ENCODE measurements at regions not wholly inside any gene's neighbourhood (a gene's known extent, or its start where the extent isn't known, plus 50 kb on each side); places are given as distances from the start of the nearest gene placed in this dataset.

DNA sequence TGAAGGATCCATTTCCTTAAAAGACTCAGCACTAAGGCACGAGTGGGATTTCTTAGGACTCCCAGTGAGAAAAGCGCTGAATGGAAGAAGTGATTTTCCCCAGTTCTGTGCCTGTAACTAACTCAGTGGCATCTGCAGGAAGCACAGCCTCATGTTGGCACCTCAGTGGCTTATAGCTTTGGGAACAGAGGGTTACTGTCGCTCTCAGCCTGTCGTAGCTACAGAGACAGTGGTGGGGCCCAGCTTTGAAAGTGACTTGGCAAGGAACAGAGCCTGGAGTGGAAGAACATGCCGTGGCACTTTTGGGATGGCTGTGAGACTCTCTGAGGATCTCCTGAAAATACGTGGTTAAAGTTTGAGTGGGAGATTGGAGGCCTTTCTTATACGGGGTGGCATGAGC lies 242.4 kb upstream of the MYOCD start:
- DNase-seq (ENCODE audit: low read depth in 4 of 4, low spot score in 3 of 4), result no peak

DNA sequence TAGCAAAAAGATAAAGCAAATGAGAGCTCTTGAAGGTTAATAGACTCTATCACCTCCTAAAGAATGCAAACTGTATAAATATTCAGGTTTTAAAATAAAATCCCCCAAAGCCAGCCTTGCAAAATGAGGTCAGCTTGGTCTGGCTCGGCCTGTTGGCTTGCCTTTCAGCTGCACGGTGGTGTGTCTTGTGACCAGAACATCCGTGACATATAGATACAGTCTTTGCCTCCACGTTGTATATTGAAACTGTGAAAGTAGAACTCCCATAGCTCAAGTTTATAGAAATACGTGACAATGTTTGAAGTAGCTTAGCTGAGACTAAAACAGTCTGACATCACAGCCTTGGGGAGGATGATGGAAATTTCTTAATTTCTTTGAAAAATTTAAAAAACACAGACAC lies 236.6 kb upstream of the MYOCD start:
- DNase-seq (ENCODE audit: low read depth in 4 of 4, low spot score in 3 of 4), result no peak

DNA sequence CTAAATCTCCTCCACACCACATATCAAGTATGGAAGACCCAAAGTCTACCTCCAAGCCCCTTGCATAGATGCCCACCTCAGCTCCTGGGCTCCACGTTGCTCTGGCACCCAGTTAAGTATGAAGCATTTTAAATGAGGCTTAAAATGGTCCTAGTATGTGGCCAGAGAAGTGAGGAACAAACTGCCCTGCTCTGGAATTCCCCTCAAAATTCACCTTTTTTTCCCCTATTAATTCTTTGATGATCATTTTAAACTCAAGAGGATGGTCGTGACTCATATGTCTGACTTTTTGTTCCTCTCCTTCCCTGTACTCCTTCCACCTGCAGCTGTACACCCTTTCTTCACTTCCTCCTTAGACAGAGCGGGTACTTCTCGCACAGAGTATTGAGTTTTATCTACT lies 234.5 kb upstream of the MYOCD start:
- no peak for DNase-seq (ENCODE audit: low read depth in 4 of 4, low spot score in 3 of 4)

DNA sequence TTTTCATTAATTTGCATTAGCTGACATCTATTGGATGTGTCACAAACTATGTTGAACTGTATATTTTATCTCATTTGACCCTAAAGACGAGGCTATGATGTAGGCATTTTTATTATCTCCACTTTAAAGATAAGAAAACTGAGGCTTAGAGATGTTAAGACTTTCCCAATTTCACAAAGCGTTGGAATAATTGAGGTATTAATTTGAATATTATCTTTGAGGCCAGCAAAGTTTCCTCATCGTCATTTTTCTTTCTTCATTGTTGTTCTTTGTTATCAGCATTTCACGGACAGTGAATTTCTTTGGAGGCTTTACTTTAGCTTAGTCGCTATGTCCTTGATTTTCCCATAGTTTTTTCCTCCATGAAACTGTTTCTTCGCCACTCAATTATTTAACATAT lies 227.5 kb upstream of the MYOCD start:
- no peak for DNase-seq (ENCODE audit: low read depth in 4 of 4, low spot score in 3 of 4)

DNA sequence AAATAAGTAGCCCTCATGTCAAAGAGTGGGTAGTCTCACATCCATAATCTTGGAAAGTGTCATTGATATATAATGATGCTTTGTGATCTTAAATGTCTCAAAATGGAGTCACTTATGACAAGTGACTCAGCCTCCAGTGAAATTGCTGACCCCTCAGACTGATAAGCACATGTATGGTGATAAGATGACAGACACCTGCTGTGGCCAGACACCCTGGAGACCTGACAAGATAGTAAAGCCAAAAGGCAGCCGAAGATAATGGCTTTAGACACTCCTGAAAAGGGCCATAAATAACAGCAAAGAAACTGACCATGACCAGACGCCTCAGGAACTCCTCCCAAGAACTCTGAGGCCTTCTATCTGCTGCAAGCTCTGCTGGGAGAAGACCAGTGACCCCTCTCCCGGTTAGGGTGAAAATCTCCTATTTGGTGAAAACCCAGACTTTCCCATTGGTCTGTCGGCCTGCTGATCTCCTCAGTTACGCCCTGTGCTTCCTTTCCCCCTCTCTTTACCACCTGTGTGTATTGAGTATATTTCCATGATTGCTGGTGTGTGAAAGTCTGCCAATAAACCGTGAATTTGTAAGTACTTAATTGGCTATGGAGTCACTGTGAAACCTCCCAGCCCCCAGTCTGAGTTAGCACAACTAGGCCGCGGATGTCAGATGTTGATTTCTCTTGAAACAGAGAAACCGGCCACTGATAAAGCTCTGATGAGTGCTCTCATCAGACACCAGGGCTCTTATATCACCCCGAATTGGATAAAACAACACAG lies 226.7 kb upstream of the MYOCD start:
- DNase-seq (ENCODE audit: low read depth in 4 of 4, low spot score in 3 of 4), result no peak

DNA sequence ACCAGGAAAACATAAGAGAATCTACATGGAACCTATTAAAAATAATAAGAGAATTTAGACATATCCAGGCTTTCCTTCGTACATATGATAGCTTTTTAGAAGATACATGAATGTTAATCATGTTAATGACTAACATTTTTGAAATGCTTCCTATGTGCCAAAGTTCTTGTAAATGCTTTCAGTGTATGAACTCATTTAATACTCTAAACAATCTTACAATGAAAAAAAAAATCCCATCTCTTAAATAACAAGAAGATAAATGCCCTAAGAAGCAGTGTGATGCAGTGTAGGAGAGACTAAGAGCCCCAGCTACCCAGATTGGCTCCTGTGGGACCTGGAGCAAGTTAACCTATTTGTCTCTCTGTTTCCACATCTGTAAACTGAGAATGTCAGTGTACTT lies 220.4 kb upstream of the MYOCD start:
- no peak for DNase-seq (ENCODE audit: low read depth in 4 of 4, low spot score in 3 of 4)

DNA sequence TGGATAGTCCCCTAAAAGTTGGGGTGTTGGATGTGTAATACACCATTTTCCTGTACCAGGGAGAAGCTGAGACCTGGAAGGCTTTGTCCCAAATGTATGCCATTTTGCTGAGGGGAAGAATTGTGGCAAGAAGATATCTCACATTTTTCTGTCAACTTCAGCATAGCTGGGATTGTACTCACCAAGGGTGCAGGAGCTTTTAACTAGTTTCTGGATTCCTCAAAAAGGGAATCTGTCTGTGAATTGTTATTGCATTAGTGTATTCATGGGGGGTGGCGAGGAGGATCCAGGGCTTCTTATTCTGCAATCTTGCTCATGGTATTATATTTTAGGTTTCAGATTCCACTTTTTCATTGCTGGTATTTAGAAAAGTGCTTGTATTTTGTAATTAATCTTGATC lies 208.2 kb upstream of the MYOCD start:
- no peak for DNase-seq (ENCODE audit: low read depth in 4 of 4, low spot score in 3 of 4)

DNA sequence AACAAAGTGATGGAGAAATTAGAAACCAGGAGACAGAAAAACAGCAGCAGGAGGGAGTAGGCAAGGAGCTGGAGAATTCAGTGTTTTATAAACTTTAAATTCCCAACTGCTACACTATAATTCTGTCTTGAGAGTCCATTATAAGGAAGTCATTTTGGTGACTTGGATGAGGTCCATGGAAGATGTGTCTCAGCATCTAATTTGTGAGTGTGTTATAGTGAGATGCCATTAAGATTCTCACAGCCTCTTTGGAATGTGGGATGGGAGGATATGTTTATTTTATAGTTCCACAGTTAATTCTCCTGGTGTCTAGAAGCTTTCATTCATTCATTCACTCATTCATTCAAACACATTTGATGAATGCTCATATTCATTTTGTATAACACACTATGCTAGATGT lies 206.0 kb upstream of the MYOCD start:
- DNase-seq (ENCODE audit: low read depth in 4 of 4, low spot score in 3 of 4), result no peak

- no peak for DNase-seq (ENCODE audit: low read depth in 4 of 4, low spot score in 3 of 4)
These were observed 202.6 kb upstream of the MYOCD start for GRCh38 chr17:12463102-12463501.

DNA sequence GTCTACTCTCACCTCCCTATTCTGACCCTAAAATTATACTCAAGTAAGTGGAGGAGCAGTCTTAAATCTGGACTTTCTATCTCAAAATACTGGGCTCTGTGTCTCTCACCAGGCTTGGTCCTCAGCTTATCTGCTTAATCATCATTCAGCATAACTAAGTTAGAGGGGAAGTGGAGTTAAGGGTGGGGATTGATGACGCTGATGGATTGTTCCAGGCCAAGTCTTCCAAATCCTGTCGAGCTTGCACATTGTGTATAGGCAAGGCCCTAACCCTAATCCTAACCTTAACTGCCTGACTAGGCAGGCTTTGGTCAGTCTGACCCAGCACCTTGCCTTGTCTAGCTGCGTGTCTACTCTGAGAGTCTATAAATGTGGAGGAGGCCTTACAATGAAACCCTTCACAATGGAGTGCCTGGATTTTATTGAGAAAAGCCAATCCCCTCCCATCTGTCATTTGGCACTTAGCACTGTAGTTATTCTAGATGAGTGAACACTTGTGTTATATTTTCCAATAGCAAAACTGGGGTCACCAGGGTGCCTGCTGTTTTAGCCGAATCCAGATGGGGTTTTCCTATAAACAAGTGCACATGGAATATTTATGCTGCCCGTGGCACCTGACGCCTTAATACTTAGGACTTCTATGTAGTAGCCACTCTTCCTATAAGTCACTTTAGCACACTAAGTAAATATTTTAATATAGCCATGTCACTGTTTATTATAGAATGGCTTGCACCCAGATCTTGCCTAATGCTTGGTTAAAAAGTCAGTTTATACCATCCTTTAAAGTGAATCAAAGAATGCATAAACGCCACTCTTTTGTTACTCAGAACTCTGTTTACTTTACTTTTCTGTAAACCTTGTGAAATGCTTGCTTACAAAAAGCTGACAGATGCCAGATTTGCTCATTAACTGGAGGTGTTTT lies 193.2 kb upstream of the MYOCD start:
- no peak for DNase-seq (ENCODE audit: low read depth in 4 of 4, low spot score in 3 of 4)

DNA sequence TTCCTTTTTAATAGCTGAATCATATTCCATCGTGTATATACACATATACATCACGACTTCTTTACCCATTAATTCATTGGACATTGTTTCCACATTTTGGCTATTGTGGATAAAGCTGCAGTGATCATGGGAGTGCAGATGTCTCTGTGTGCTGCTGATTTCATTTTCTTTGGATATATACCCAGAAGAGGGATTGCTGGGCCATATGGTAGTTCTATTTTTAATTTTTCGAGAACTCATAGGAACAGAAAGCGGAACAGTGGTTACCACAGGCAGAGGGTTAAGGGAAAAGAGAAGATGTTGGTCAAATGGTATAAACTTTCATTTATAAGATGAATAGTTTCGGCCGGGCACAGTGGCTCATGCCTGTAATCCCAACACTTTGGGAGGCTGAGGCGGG lies 187.4 kb upstream of the MYOCD start:
- DNase-seq (ENCODE audit: low read depth in 4 of 4, low spot score in 3 of 4), result no peak

- DNase-seq (ENCODE audit: low read depth in 4 of 4, low spot score in 3 of 4), result no peak
These were observed 180.3 kb upstream of the MYOCD start for GRCh38 chr17:12485361-12485906.

DNA sequence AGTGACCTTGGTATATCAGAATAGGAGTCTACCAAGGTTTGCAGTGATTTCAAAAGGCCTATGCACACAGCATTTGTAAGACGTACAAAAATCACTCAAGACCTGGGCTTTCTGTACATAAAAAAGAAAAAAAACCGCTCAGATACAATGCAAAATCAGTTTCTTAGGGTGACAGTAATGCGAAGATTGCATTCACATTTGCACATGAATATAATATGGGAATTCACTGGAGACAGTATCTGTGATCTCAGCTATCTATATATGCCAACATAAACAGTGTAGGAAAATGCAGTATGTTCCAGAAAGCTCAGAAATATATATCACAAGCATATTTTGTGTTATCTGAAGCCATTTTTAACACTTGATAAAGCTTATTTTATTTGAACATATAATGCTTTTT lies 176.4 kb upstream of the MYOCD start:
- no peak for DNase-seq (ENCODE audit: low read depth in 4 of 4, low spot score in 3 of 4)

- DNase-seq (ENCODE audit: low read depth in 4 of 4, low spot score in 3 of 4), result no peak
These were observed 173.2 kb upstream of the MYOCD start for GRCh38 chr17:12492450-12492849.

DNA sequence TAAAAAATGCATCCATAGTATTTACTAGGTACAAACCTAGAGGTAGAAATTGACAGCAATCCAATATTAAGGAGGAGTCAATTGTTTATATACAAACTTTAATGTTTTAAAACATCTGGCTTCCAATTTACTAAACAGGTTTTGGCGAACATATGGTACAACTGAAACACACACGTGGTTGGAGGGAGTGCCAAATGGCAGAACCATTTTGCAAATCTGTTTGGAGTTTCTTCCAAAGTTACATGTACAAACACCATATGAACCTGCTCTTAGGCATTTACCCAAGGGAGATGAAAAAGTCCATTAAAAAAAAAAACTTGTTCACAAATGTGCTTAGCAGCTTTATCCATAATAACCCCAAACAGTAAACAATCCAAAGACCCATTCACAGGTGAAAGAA lies 159.8 kb upstream of the MYOCD start:
- no peak for DNase-seq (ENCODE audit: low read depth in 4 of 4, low spot score in 3 of 4)

DNA sequence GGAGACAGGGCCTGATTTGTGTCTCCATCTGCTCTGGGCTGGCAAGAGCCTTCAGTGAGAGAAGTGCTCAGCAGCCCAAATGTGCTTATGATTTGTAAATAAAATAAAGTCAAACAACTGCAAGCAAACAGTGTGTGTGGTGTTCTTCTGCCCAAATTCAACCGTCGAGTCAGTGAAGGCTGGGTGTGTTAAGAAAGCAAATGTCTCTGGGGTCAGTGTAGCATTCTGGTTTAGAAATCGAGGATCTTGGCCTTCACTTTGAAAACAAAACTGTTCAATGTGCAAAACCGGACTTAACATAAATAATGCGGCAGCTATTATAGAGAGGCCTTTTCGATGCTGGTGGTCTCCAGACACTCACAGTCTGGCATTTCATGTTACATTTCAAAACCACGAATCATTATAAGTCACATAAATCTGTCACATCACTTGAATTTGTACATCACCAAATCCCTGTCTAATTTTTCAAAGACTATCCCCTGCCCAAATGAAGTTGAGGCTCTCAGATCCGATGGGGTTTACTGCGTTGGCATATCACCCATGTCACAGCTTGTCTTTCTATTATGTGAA lies 158.6 kb upstream of the MYOCD start:
- DNase-seq (ENCODE audit: low read depth in 4 of 4, low spot score in 3 of 4), result no peak

- DNase-seq (ENCODE audit: low read depth in 4 of 4, low spot score in 3 of 4), result no peak
These were observed 155.9 kb upstream of the MYOCD start for GRCh38 chr17:12509801-12510200.

DNA sequence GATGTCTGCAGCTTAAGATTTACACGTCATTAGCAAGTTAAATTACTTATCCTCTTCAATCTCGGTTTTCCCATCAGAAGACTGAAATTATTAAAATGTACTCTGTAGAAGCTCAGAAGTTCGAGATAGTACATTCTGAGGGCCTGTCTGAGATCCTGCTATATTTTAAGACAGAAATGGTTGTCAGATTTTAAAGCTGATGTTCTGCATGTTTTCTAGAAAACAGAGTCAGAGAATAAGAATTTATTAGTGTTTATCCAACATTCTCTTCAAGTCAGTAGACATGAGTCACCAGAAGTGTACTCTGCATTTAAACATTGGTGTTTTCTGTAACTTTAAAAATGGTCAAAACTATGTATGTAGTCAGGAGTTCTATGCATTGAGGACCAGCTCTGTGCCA lies 155.2 kb upstream of the MYOCD start:
- DNase-seq (ENCODE audit: low read depth in 4 of 4, low spot score in 3 of 4), result no peak

- no peak for DNase-seq (ENCODE audit: low read depth in 4 of 4, low spot score in 3 of 4)
These were observed 152.9 kb upstream of the MYOCD start for GRCh38 chr17:12512694-12513355.

DNA sequence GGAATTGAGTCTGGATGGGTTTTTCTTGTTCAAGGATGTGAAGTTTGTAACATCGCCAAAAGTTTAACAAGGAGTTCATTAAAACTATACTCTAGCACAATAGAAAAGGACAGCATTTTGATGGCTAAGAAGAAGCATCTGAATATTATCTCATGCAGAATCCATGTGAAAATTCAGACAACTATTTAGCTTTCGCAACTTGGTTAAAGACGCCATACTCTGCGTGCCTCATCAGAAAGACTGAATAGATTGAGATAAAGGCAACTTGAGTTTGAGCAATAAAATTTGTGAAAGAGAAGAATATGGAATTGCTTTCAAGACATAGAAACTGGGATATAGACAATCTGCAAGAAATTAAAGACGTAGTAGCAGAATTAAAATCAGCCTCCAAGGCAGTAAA lies 151.1 kb upstream of the MYOCD start:
- no peak for DNase-seq (ENCODE audit: low read depth in 4 of 4, low spot score in 3 of 4)

Measured in left renal pelvis (tissue), 4 donors.